ENCODE measurements at regions not wholly inside any gene's neighbourhood (a gene's known extent, or its start where the extent isn't known, plus 50 kb on each side); places are given as distances from the start of the nearest gene placed in this dataset.

DNA sequence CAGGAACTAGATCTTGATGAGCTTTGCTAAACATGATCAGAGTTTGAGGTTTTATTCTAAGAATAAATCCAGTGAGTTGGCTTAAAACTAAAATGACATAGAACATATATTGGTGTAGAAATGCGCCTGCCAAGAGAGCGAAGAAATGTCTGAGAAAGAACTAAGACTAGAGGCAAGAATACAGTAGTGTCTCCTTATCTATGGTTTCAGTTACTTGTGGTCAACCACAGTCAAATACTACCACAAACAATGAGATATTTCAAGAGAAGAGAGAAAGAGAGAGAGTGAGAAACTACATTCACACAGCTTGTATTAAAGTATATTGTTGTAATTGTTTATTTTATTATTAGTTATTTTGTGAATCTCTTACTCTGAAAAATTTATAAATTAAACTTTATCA lies 254.4 kb upstream of the CDH10 start:
- no peak overlapping the region for H3K27ac ChIP-seq
- TF ChIP-seq, protein P1, sequence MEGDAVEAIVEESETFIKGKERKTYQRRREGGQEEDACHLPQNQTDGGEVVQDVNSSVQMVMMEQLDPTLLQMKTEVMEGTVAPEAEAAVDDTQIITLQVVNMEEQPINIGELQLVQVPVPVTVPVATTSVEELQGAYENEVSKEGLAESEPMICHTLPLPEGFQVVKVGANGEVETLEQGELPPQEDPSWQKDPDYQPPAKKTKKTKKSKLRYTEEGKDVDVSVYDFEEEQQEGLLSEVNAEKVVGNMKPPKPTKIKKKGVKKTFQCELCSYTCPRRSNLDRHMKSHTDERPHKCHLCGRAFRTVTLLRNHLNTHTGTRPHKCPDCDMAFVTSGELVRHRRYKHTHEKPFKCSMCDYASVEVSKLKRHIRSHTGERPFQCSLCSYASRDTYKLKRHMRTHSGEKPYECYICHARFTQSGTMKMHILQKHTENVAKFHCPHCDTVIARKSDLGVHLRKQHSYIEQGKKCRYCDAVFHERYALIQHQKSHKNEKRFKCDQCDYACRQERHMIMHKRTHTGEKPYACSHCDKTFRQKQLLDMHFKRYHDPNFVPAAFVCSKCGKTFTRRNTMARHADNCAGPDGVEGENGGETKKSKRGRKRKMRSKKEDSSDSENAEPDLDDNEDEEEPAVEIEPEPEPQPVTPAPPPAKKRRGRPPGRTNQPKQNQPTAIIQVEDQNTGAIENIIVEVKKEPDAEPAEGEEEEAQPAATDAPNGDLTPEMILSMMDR (IDR thresholded peaks at IDR 0.05), result no peak
- ATAC-seq (no peak), DNase-seq (no peak)
- WGBS, 3 donors, result 90 to 91% (median 90%) methylated on average over 2 of the region's 2 CpGs
- H3K36me3 ChIP-seq (ENCODE audit: insufficient read depth in 1 of 2, low read depth in 1 of 2), result no peaks in the 10 kb centered on the region
- no peaks in the 10 kb centered on the region for H3K9me3 ChIP-seq
- H3K4me1 ChIP-seq, result no peaks in the 10 kb centered on the region
- no peak overlapping the region for H3K4me3 ChIP-seq
- H3K27me3 ChIP-seq (ENCODE audit: insufficient read depth in 3 of 3, low read length in 2 of 3), result no peaks in the 10 kb centered on the region
- intact Hi-C loops (cut with DNase I), result no loop called here

DNA sequence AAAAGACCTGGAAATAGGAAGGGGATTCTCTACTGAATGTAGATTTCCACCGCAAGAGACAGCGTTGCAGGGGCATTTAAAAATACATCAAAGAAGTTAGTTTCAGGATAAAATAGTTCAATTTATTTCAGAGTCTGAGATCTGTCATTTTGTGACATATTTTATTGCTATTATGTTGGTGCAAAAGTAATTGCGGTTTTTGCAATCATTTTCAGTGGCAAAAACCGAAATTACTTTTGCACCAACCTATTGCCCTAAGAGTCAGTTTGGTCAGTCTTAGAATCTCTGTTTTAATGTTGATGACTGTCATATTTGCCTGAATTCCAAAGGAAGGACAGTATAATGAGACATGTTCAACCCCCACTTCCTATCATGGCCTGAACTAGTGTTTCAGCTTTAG lies 219.5 kb upstream of the CDH10 start:
- no peaks in the 10 kb centered on the region for H3K9me3 ChIP-seq
- H3K4me1 ChIP-seq, result no peaks in the 10 kb centered on the region
- intact Hi-C loops (cut with DNase I), result no loop called here
- DNase-seq, result no peak
- WGBS, 3 donors, result 87% methylated on average over 4 of the region's 4 CpGs
- H3K4me3 ChIP-seq, result no peak overlapping the region
- no peak for ATAC-seq
- no peaks in the 10 kb centered on the region for H3K36me3 ChIP-seq (ENCODE audit: insufficient read depth in 1 of 2, low read depth in 1 of 2)
- TF ChIP-seq, protein P1 (IDR thresholded peaks at IDR 0.05), result no peak
- no peak overlapping the region for H3K27ac ChIP-seq
- no peaks in the 10 kb centered on the region for H3K27me3 ChIP-seq (ENCODE audit: insufficient read depth in 3 of 3, low read length in 2 of 3)

DNA sequence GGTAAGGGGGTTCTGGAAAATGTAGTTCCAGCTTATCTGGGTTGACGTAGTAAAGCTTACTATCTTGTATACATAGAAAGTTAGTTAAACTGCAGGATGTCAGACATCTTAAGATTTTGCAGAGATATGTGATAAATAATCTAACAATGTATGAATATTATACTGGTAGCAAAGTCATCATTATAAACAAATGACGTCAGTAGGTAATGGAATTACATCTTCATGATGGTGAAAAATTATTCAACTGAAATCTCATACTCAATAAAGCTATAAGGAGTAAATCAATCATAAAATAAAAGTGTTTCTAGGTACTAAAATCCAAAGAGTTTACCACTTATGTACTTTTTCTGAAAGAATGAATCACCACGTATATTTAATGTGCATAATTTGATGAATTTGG lies 217.3 kb upstream of the CDH10 start:
- Histone ChIP-seq H3K9me3 (no peaks in the 10 kb centered on the region), H3K36me3 (ENCODE audit: insufficient read depth in 1 of 2, low read depth in 1 of 2) (no peaks in the 10 kb centered on the region), H3K4me3 (no peak overlapping the region), H3K27ac (no peak overlapping the region), H3K27me3 (ENCODE audit: insufficient read depth in 3 of 3, low read length in 2 of 3) (no peaks in the 10 kb centered on the region), H3K4me1 (no peaks in the 10 kb centered on the region)
- DNase-seq, result no peak
- TF ChIP-seq, protein P1 (IDR thresholded peaks at IDR 0.05), result no peak
- intact Hi-C loops (cut with DNase I), result no loop called here
- ATAC-seq, result no peak
- WGBS, 3 donors, result 77 to 90% (median 81%) methylated on average over 3 of the region's 3 CpGs

DNA sequence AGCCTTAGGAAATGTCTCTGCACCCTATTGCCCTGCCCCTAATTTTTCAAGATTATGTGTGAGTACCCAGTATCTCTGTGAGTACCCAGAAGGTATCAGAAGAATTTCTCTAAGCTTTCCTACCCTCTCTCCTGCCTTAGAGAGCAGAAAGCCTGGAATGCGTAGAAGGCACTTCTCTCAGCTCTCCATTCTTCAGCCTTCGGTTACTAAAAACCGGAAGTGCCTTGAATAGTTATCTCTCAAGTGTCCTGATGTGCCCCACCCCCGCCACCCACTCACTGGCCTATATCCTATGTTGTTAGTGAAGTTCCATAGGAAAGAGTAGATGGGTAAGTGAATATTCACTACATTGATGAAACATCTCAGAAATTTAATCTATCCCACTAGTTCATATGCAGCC lies 210.7 kb upstream of the CDH10 start:
- Histone ChIP-seq H3K4me1 (no peaks in the 10 kb centered on the region), H3K9me3 (no peaks in the 10 kb centered on the region), H3K27ac (no peak overlapping the region), H3K36me3 (ENCODE audit: insufficient read depth in 1 of 2, low read depth in 1 of 2) (no peaks in the 10 kb centered on the region), H3K4me3 (no peak overlapping the region), H3K27me3 (ENCODE audit: insufficient read depth in 3 of 3, low read length in 2 of 3) (no peaks in the 10 kb centered on the region)
- TF ChIP-seq, protein P1 (IDR thresholded peaks at IDR 0.05), result no peak
- DNase-seq (no peak), ATAC-seq (no peak)
- WGBS, 3 donors, result 72 to 78% (median 73%) methylated on average over 4 of the region's 4 CpGs
- intact Hi-C loops (cut with DNase I), result no loop called here

DNA sequence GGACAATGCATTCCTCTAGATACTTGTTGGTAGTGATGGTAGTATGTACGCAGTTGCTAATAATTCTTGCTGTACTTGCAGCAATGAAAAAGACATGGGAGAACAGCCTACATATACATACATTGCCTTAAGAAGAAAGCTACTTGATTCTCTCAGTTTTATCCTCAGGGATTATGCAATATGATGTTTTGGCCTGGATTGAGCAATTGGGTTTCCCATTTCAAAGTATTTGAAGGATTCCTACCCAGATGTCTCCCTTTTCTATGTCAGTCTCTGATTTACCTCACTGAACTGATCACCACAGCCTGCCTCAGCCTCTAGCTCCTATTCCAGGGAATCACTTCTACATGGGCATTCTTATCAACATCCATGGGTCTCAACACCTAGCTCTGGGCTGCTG lies 210.1 kb upstream of the CDH10 start:
- H3K27me3 ChIP-seq (ENCODE audit: insufficient read depth in 3 of 3, low read length in 2 of 3), result no peaks in the 10 kb centered on the region
- TF ChIP-seq, protein P1 (IDR thresholded peaks at IDR 0.05), result no peak
- intact Hi-C loops (cut with DNase I), result no loop called here
- H3K4me3 ChIP-seq, result no peak overlapping the region
- no peaks in the 10 kb centered on the region for H3K36me3 ChIP-seq (ENCODE audit: insufficient read depth in 1 of 2, low read depth in 1 of 2)
- no peak overlapping the region for H3K27ac ChIP-seq
- WGBS, 3 donors, result 94 to 95% (median 95%) methylated on average over 1 of the region's 1 CpG
- H3K4me1 ChIP-seq, result no peaks in the 10 kb centered on the region
- no peak for DNase-seq
- ATAC-seq, result no peak
- no peaks in the 10 kb centered on the region for H3K9me3 ChIP-seq

Data from psoas muscle (tissue), 7 donors.